Mesenchymal stem cell (in vitro differentiated cells and primary cell): ENCODE measurements at regions not wholly inside any gene's neighbourhood (a gene's known extent, or its start where the extent isn't known, plus 50 kb on each side); places are given as distances from the start of the nearest gene placed in this dataset.
A peak's percentile ranks its signal among the peaks of the same experiment; 100 is the strongest.

Experiments used
- DNase-seq: peaks from one replicate; pipeline ENCODE4 v3.0.0-alpha.2; 2013
- H2AFZ ChIP-seq: one replicate; pipeline ENCODE4 v1.6.1; 2013; ENCODE audit warnings: low read depth, mild to moderate bottlenecking, control low read depth, inconsistent platforms, low read length, moderate library complexity
- H2AK5ac ChIP-seq: 2 replicates; pipeline ENCODE4 v1.6.1; 2013; ENCODE audit warnings: low read length, moderate library complexity, mild to moderate bottlenecking, inconsistent platforms; ENCODE audit not compliant: severe bottlenecking
- H2BK120ac ChIP-seq: one replicate; pipeline ENCODE4 v1.6.1; 2013; ENCODE audit warnings: low read depth, mild to moderate bottlenecking, inconsistent platforms, low read length, moderate library complexity
- H2BK12ac ChIP-seq, 2 experiments: one replicate each; pipeline ENCODE4 v1.6.1; 2013; ENCODE audit warnings: inconsistent platforms in 2 of 2, low read length in 2 of 2, mild to moderate bottlenecking in 2 of 2, moderate library complexity in 2 of 2, control low read depth in 1 of 2
- H2BK15ac ChIP-seq: one replicate; pipeline ENCODE4 v1.6.1; 2013; ENCODE audit warnings: mild to moderate bottlenecking, low read depth, inconsistent platforms; ENCODE audit not compliant: poor library complexity, severe bottlenecking
- H2BK5ac ChIP-seq: 2 replicates; pipeline ENCODE4 v1.6.1; 2013; ENCODE audit warnings: low read depth, mild to moderate bottlenecking, low read length, control low read depth, inconsistent platforms; ENCODE audit not compliant: poor library complexity, severe bottlenecking
- H3K14ac ChIP-seq, 2 experiments: one replicate each; pipeline ENCODE4 v1.6.1; 2013; ENCODE audit warnings: inconsistent platforms in 2 of 2, low read length in 2 of 2, control low read depth in 1 of 2, mild to moderate bottlenecking in 1 of 2, moderate library complexity in 1 of 2
- H3K18ac ChIP-seq, 2 experiments: one replicate each; pipeline ENCODE4 v1.6.1; 2013; ENCODE audit warnings: inconsistent platforms in 2 of 2, low read length in 2 of 2, control low read depth in 1 of 2, low read depth in 1 of 2, mild to moderate bottlenecking in 1 of 2
- H3K23ac ChIP-seq, 2 experiments: one replicate each; pipeline ENCODE4 v1.6.1; 2013; ENCODE audit warnings: inconsistent platforms in 2 of 2, low read length in 2 of 2, mild to moderate bottlenecking in 2 of 2, moderate library complexity in 2 of 2, control low read depth in 1 of 2
- H3K27ac ChIP-seq: 2 replicates; pipeline ENCODE4 v1.5.1; 2013; ENCODE audit warnings: mild to moderate bottlenecking, moderate library complexity, low read length, control low read depth, inconsistent platforms; ENCODE audit not compliant: poor library complexity, severe bottlenecking
- H3K27me3 ChIP-seq, 2 experiments: 2 replicates each; pipeline versions ENCODE4 v1.6.1 to v1.7.0; 2013; ENCODE audit warnings: low read length in 2 of 2, mild to moderate bottlenecking in 2 of 2, moderate library complexity in 2 of 2, control low read depth in 1 of 2, inconsistent platforms in 1 of 2; ENCODE audit not compliant: control insufficient read depth in 1 of 2, insufficient read depth in 1 of 2
- H3K36me3 ChIP-seq, 2 experiments: 2 replicates each; pipeline versions ENCODE4 v1.6.1 to v1.7.0; 2013; ENCODE audit warnings: low read length in 2 of 2, control low read depth in 1 of 2, inconsistent platforms in 1 of 2, low read depth in 1 of 2, mild to moderate bottlenecking in 1 of 2; ENCODE audit not compliant: insufficient read depth in 2 of 2, control insufficient read depth in 1 of 2
- H3K4ac ChIP-seq, 2 experiments: one replicate each; pipeline ENCODE4 v1.6.1; 2013; ENCODE audit warnings: inconsistent platforms in 2 of 2, low read length in 2 of 2, mild to moderate bottlenecking in 2 of 2, moderate library complexity in 2 of 2, control low read depth in 1 of 2, low read depth in 1 of 2
- H3K4me1 ChIP-seq: 2 replicates; pipeline ENCODE4 v1.6.1; 2013; ENCODE audit warnings: low read depth, low read length, control low read depth; ENCODE audit not compliant: control insufficient read depth, insufficient read depth
- H3K4me2 ChIP-seq: 2 replicates; pipeline ENCODE4 v1.6.1; 2013; ENCODE audit warnings: low read length, mild to moderate bottlenecking, inconsistent platforms; ENCODE audit not compliant: poor library complexity, severe bottlenecking
- H3K4me3 ChIP-seq, 2 experiments: 2 replicates each; pipeline versions ENCODE4 v1.5.1 to v1.7.0; 2013; ENCODE audit warnings: low read length in 2 of 2, mild to moderate bottlenecking in 2 of 2, control low read depth in 1 of 2, low read depth in 1 of 2; ENCODE audit not compliant: insufficient read depth in 1 of 2
- H3K79me1 ChIP-seq: replicated peaks from 2 replicates; pipeline ENCODE4 v1.6.1; 2013; ENCODE audit warnings: mild to moderate bottlenecking, control low read depth, low read length, inconsistent platforms; ENCODE audit not compliant: poor library complexity, severe bottlenecking
- H3K9ac ChIP-seq: 2 replicates; pipeline ENCODE4 v1.7.0; 2013; ENCODE audit warnings: mild to moderate bottlenecking, low read length, moderate library complexity
- H3K9me3 ChIP-seq: 2 replicates; pipeline ENCODE4 v1.7.0; 2013; ENCODE audit warnings: mild to moderate bottlenecking, low read length; ENCODE audit not compliant: control insufficient read depth
- H4K8ac ChIP-seq: one replicate; pipeline ENCODE4 v1.6.1; 2013; ENCODE audit warnings: inconsistent platforms, mild to moderate bottlenecking, low read length, moderate library complexity
- H4K91ac ChIP-seq: one replicate; pipeline ENCODE4 v1.6.1; 2013; ENCODE audit warnings: mild to moderate bottlenecking, low read length, inconsistent platforms
- WGBS: methylation state at CpG from one replicate; pipeline ENCODE4 v1.1.7; 2013; ENCODE audit warnings: mixed read lengths; 5-methylcytosine and 5-hydroxymethylcytosine counted together

DNA sequence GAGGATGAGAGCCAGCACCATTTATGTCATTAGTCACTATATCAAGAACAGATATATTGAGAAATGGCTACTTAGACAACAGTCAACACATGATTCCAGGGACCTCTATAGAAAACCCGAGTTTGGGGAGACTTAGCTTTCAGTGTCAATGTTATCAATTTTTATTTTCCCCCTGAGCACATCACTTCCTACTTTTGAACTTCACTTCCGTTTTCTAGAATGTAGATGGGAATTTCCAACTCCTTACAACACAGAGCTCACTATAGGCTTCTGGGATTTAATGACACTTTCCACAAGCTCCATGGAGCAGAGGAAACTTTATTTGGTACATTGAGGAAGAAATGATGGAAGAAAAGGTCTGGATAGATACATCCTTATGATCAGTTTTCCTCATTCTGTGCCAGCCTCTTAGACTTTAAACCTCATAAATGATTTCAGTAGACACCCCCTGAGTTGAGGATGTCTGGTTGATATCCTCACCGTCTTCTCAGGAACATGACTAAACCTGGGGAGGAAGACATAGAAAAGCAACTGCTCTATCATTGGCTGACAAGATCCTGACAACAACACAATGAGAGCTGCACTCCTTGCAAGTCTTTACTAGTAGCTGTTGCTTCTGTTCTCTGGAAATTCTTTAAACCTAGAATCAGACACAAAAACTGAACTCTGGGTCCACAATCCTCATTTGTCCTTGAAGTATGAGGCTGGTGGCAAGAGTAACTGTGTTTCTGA lies 449.4 kb upstream of the OR4E1 start:
- H3K14ac ChIP-seq = no peak overlapping the region
- H2BK15ac ChIP-seq = no peak overlapping the region
- H3K4me3 ChIP-seq = no peak overlapping the region
- no peak overlapping the region for H3K27ac ChIP-seq
- H4K91ac ChIP-seq = no peak overlapping the region
- H2BK12ac ChIP-seq = no peak overlapping the region
- DNase-seq = no peak
- H3K4me1 ChIP-seq = no peaks in the 10 kb centered on the region
- no peak overlapping the region for H3K9ac ChIP-seq
- H2BK5ac ChIP-seq = no peak overlapping the region
- no peak overlapping the region for H3K4me2 ChIP-seq
- WGBS = 84% methylated on average over 2 of the region's 3 CpGs
- H3K27me3 ChIP-seq = peaks cover 3 to 11% of the 10 kb centered on the region in 2 experiments
- no peaks in the 10 kb centered on the region for H3K36me3 ChIP-seq
- no peak overlapping the region for H2AFZ ChIP-seq
- H3K18ac ChIP-seq = no peak overlapping the region
- H2BK120ac ChIP-seq = no peak overlapping the region
- H4K8ac ChIP-seq = no peak overlapping the region
- H3K23ac ChIP-seq = no peak overlapping the region
- no peaks in the 10 kb centered on the region for H3K79me1 ChIP-seq
- no peak overlapping the region for H3K4ac ChIP-seq
- H3K9me3 ChIP-seq = no peaks in the 10 kb centered on the region
- H2AK5ac ChIP-seq = no peak overlapping the region

DNA sequence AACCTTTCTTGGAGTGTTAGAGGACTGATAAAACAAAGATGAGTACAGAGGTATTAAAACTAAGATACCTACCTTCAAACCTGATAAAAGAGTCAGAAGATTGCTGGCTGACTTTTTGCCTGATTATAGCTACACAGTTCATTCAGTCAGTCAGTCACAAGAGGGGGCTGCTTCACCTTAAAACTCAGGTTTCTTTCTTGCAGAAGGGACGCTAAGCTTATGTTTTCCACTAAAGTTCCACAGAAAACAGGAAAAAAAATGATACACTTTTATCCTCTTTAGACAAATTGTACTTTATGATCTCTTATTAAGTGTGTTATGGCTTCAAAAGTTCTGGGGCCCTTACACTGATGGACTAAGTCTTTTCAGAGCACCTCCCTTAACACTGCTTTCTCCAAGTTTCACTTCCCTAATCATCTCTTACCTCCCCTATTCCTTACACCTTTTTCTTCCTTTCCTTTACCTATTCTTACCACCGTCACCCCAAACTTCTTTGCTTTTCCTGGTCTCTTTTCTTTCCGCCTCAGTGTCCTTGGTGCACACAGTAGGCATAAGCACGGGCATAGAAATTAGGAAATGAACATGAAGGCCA lies 448.7 kb upstream of the OR4E1 start:
- no peak overlapping the region for H4K8ac ChIP-seq
- DNase-seq = no peak
- H3K4me3 ChIP-seq = no peak overlapping the region
- H2AK5ac ChIP-seq = no peak overlapping the region
- H2BK120ac ChIP-seq = no peak overlapping the region
- H3K14ac ChIP-seq = no peak overlapping the region
- H3K9ac ChIP-seq = no peak overlapping the region
- no peak overlapping the region for H2BK15ac ChIP-seq
- peaks cover 3 to 11% of the 10 kb centered on the region in 2 experiments for H3K27me3 ChIP-seq
- H3K23ac ChIP-seq = no peak overlapping the region
- H3K18ac ChIP-seq = peak overlapping the region in 1 of 2 experiments; percentile 21
- WGBS = 68% methylated on average over 2 of the region's 4 CpGs
- H4K91ac ChIP-seq = no peak overlapping the region
- no peak overlapping the region for H2AFZ ChIP-seq
- H3K9me3 ChIP-seq = no peaks in the 10 kb centered on the region
- H3K79me1 ChIP-seq = no peaks in the 10 kb centered on the region
- H3K4me1 ChIP-seq = no peaks in the 10 kb centered on the region
- no peaks in the 10 kb centered on the region for H3K36me3 ChIP-seq
- no peak overlapping the region for H3K4me2 ChIP-seq
- H2BK12ac ChIP-seq = no peak overlapping the region
- no peak overlapping the region for H2BK5ac ChIP-seq
- no peak overlapping the region for H3K4ac ChIP-seq
- no peak overlapping the region for H3K27ac ChIP-seq

DNA sequence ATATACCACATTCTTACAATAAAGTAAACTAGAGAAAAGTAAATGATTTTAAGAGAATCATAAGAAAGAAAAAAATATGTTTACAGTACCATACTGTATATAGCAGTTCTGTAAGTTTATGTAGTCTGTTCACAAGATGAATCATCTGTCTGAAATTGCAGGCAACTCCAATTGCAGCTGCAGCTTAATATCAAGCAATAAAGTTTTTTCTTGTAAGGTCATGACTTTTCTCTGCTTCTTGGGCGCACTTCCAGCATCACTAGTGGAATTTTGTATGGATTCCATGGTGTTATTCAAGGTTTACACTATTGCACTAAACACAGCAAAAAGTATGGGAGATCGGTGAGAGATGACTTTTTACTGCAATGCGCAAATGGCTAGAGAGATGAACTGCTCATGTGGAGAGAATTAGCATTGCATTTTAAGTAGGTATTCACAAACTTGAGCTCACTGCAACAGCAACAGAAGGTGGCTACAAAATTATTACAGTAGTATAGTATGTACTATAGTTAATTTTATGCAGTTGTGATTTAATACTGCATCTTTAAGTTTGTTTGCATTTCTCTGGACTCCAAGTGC lies 445.4 kb upstream of the OR4E1 start:
- Histone ChIP-seq H2AK5ac (no peak overlapping the region), H3K18ac (no peak overlapping the region), H3K4ac (no peak overlapping the region), H3K4me1 (no peaks in the 10 kb centered on the region), H2BK5ac (no peak overlapping the region), H3K9ac (no peak overlapping the region), H3K79me1 (no peaks in the 10 kb centered on the region), H3K36me3 (no peaks in the 10 kb centered on the region), H2AFZ (no peak overlapping the region), H3K27me3 (peaks cover under 1 to 9% of the 10 kb centered on the region in 2 experiments), H4K91ac (no peak overlapping the region), H2BK120ac (no peak overlapping the region), H3K23ac (no peak overlapping the region), H2BK12ac (no peak overlapping the region), H3K4me2 (no peak overlapping the region), H3K4me3 (no peak overlapping the region), H4K8ac (no peak overlapping the region), H3K9me3 (no peaks in the 10 kb centered on the region), H2BK15ac (no peak overlapping the region), H3K14ac (no peak overlapping the region), H3K27ac (no peak overlapping the region)
- WGBS = 75% methylated on average over 2 of the region's 3 CpGs
- no peak for DNase-seq

DNA sequence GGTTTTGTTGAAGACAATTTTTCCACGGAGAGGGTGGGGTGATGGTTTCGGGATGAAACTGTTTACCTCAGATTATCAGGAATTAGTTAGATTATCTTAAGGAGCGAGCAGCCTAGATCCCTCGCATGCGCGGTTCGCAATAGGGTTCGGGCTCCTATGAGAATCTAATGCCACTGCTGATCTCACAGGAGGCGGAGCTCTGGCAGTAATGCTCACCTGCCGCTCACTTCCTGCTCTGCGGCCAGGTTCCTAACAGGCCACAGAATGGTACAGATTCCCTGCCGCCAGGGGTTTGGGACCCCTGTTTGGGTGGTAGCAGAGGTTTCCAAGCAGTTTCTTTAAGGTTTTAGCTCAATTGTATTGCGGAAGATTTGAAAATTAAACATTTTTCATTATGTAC lies 439.8 kb upstream of the OR4E1 start:
- Histone ChIP-seq H3K27me3 (peaks cover 15% of the 10 kb centered on the region in 2 experiments), H3K18ac (no peak overlapping the region), H3K14ac (no peak overlapping the region), H2BK15ac (no peak overlapping the region), H4K8ac (no peak overlapping the region), H3K79me1 (no peaks in the 10 kb centered on the region), H3K4me1 (no peaks in the 10 kb centered on the region), H2BK12ac (no peak overlapping the region), H2BK5ac (no peak overlapping the region), H3K9ac (no peak overlapping the region), H3K23ac (no peak overlapping the region), H3K4me2 (no peak overlapping the region), H3K9me3 (no peaks in the 10 kb centered on the region), H3K4ac (no peak overlapping the region), H3K36me3 (no peaks in the 10 kb centered on the region), H4K91ac (no peak overlapping the region), H3K4me3 (no peak overlapping the region), H2BK120ac (no peak overlapping the region), H3K27ac (no peak overlapping the region), H2AFZ (no peak overlapping the region), H2AK5ac (no peak overlapping the region)
- WGBS = 95% methylated on average over 13 of the region's 13 CpGs
- no peak for DNase-seq
